GM12878 (cell line): ENCODE measurements at regions not wholly inside any gene's neighbourhood (a gene's known extent, or its start where the extent isn't known, plus 50 kb on each side); places are given as distances from the start of the nearest gene placed in this dataset.

Experiments
- ATAC-seq: fragments of 200-7000 bp; cut with Tn5 transposase; 3 replicates; pipeline ENCODE4 v1.9.1; 2020; ENCODE audit warnings: mild to moderate bottlenecking, moderate library complexity
- BruUV-seq: library from RNA; stranded (reverse); fragments of 400-500 nt; replicated peaks from 2 replicates; lab custom pipeline; 2021; lab: Mats Ljungman, UMichigan
- CTCF ChIA-PET: fragments of 300-600 bp; sonication (Branson Sonifier 250); formaldehyde crosslinking; extraction: SDS; loops from one replicate; lab custom pipeline; 2021; ENCODE audit warnings: inconsistent platforms; lab: Yijun Ruan, JAX
- POLR2A ChIA-PET: fragments of 350-600 bp; formaldehyde crosslinking; extraction: SDS; loops from one replicate; lab custom pipeline; 2021; ENCODE audit warnings: inconsistent platforms; lab: Charles Lee
- RAD21 ChIA-PET: fragments of 300-600 bp; sonication (Branson Sonifier 250); formaldehyde crosslinking; loops from one replicate; lab custom pipeline; 2023; ENCODE audit warnings: antibody characterized with exemption; ENCODE audit not compliant: unreplicated experiment; lab: Charles Lee
- SMC1A ChIA-PET: fragments of 300-600 bp; sonication (Branson Sonifier 250); formaldehyde crosslinking; loops from one replicate; lab custom pipeline; 2023; ENCODE audit not compliant: unreplicated experiment, uncharacterized antibody; lab: Charles Lee
- DNase-seq: peaks from one replicate; pipeline ENCODE4 v3.0.0-alpha.2; 2011; ENCODE audit warnings: low read depth, low spot score
- FAIRE-seq: peaks from 3 replicates; lab custom pipeline; 2011; peaks lifted over from hg19 to GRCh38; lab: Jason Lieb, UNC
- H2AFZ ChIP-seq: 2 replicates; pipeline ENCODE4 v1.6.0; 2011; ENCODE audit warnings: low read depth, low read length, control low read depth; ENCODE audit not compliant: control insufficient read depth
- H3K27ac ChIP-seq: 2 replicates; pipeline ENCODE4 v1.5.1; 2011; ENCODE audit warnings: control low read depth; ENCODE audit not compliant: control insufficient read depth, insufficient read depth
- H3K27me3 ChIP-seq, 2 experiments: replicated peaks in 1 of 2; 2 replicates each; pipeline versions ENCODE4 v1.6.0 to v1.6.1; 2011; ENCODE audit warnings: low read length in 1 of 2; ENCODE audit not compliant: control insufficient read depth in 2 of 2, insufficient read depth in 2 of 2
- H3K36me3 ChIP-seq, 2 experiments: 2 replicates each; pipeline ENCODE4 v1.5.1; 2011; ENCODE audit warnings: low read length in 1 of 2; ENCODE audit not compliant: control insufficient read depth in 2 of 2, insufficient read depth in 2 of 2
- H3K4me1 ChIP-seq: 2 replicates; pipeline ENCODE4 v1.6.1; 2011; ENCODE audit warnings: mild to moderate bottlenecking, low read length, moderate library complexity, mixed read lengths; ENCODE audit not compliant: control insufficient read depth, insufficient read depth
- H3K4me2 ChIP-seq: 2 replicates; pipeline ENCODE4 v1.6.0; 2011; ENCODE audit warnings: control low read depth; ENCODE audit not compliant: control insufficient read depth, insufficient read depth
- H3K4me3 ChIP-seq: fragments of 200-600 bp; sonication (generic); 2 replicates; pipeline ENCODE4 v1.5.1; 2016
- H3K79me2 ChIP-seq: 2 replicates; pipeline ENCODE4 v1.6.0; 2011; ENCODE audit warnings: low read length; ENCODE audit not compliant: control insufficient read depth, insufficient read depth
- H3K9ac ChIP-seq: 2 replicates; pipeline ENCODE4 v1.8.0; 2011; ENCODE audit warnings: low read length, control low read depth, mixed read lengths; ENCODE audit not compliant: control insufficient read depth, insufficient read depth
- H3K9me3 ChIP-seq: replicated peaks from 3 replicates; pipeline ENCODE4 v1.5.1; 2011; ENCODE audit warnings: mild to moderate bottlenecking, low read length; ENCODE audit not compliant: control insufficient read depth, insufficient read depth
- H4K20me1 ChIP-seq: 2 replicates; pipeline ENCODE4 v1.6.0; 2011; ENCODE audit not compliant: control insufficient read depth, insufficient read depth
- JUND ChIP-seq: IDR thresholded peaks from 2 replicates; pipeline ENCODE4 v1.6.1; 2012; ENCODE audit warnings: low read depth, mild to moderate bottlenecking, low read length, improper control_type of control experiment, moderate library complexity
- MLLT1 ChIP-seq: fragments of 450-650 bp; IDR thresholded peaks from 2 replicates; pipeline ENCODE4 v1.6.1; 2016; ENCODE audit warnings: mild to moderate bottlenecking
- MYC ChIP-seq: IDR thresholded peaks from 2 replicates; pipeline ENCODE4 v1.6.1; 2011; ENCODE audit warnings: mild to moderate bottlenecking, low read length, moderate library complexity, inconsistent platforms; ENCODE audit not compliant: insufficient read depth, insufficient replicate concordance, insufficient read length, severe bottlenecking
- NFXL1 ChIP-seq: fragments of 450-650 bp; IDR thresholded peaks from 2 replicates; pipeline ENCODE4 v1.6.1; 2017; ENCODE audit warnings: antibody characterized with exemption, mild to moderate bottlenecking, borderline replicate concordance
- NFYB ChIP-seq: IDR thresholded peaks from 2 replicates; pipeline ENCODE4 v1.6.1; 2011; ENCODE audit warnings: low read depth, mild to moderate bottlenecking, low read length, improper control_type of control experiment, moderate library complexity; ENCODE audit not compliant: insufficient read depth
- TCF7 ChIP-seq: IDR thresholded peaks from 2 replicates; pipeline ENCODE4 v1.6.1; 2014; ENCODE audit warnings: antibody characterized with exemption, borderline replicate concordance
- ZBTB40 ChIP-seq: fragments of 450-650 bp; IDR thresholded peaks from 2 replicates; pipeline ENCODE4 v1.6.1; 2016; ENCODE audit warnings: mild to moderate bottlenecking, moderate library complexity, borderline replicate concordance
- WGBS: methylation state at CpG from one replicate; pipeline ENCODE4 v1.1.6; 2016; ENCODE audit warnings: low lambda C conversion rate; ENCODE audit not compliant: insufficient replicate concordance, insufficient coverage; ENCODE audit errors: missing lambda C conversion rate; 5-methylcytosine and 5-hydroxymethylcytosine counted together
- in situ Hi-C: fragments of 300-500 bp; cut with MboI; formaldehyde crosslinking; loops from 9 replicates; pipeline ENCODE4 v1.14.3; 2018; ENCODE audit warnings: mixed read lengths
- intact Hi-C: fragments of 100-400 bp; cut with micrococcal nuclease; formaldehyde crosslinking; loops from one replicate; pipeline ENCODE4 v1.14.2; 2022; ENCODE audit not compliant: unreplicated experiment
- TF ChIP-seq, protein P1 (sequence below): fragments of 450-650 bp; IDR thresholded peaks from 2 replicates; pipeline ENCODE4 v1.6.1; 2017; ENCODE audit warnings: borderline replicate concordance
- TF ChIP-seq, protein P2 (sequence below): fragments of 150-350 bp; IDR thresholded peaks from 2 replicates; pipeline ENCODE4 v1.6.1; 2014; ENCODE audit warnings: mild to moderate bottlenecking, low read depth, low read length

DNA sequence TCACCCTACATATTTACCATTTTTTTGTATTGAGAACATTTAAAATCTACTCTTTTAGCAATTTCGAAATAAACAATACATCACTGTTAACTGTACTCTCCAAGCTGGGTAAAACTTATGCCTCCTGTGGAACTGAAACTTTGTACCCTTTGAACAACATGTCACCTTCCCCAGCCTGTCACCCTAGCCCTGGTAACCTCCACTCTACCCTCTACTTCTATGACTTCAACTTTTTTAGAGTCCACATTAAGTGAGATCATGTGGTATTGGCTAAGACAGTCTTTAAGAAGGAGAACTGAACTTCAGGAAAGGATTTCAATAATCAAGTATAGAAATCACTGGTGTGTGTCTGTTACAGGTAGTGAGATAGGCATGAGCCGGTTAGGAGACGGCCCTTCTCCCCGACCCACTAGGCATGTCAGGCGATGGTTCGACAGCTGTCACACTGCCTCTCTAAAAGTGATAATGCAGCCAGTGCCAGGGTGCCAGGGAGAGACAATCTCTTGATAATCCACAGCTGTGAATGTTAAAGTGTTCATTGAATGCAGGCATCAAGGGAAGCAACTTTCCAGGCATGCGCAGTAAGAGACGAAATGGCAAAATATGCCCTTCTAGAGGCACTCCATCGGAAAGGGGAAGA is 74.6 kb upstream of the RNF152 start:
- no peaks in the 10 kb centered on the region for H4K20me1 ChIP-seq
- H3K27me3 ChIP-seq, result no peaks in the 10 kb centered on the region
- in situ Hi-C loops (no loop called here), intact Hi-C loops (no loop called here)
- SMC1A ChIA-PET, result interaction anchor here (0.6 kb wide), 1 partner anchor 79 kb away, joined by 3 read pairs; no protein-coding TSS in a partner anchor
- no peaks in the 10 kb centered on the region for H3K36me3 ChIP-seq
- POLR2A ChIA-PET, result no interaction called here
- no peak for TF ChIP-seq NFXL1
- TF ChIP-seq TCF7, result no peak
- TF ChIP-seq ZBTB40, result no peak
- no peak for TF ChIP-seq MYC
- no peak for TF ChIP-seq MLLT1
- TF ChIP-seq, protein P1, sequence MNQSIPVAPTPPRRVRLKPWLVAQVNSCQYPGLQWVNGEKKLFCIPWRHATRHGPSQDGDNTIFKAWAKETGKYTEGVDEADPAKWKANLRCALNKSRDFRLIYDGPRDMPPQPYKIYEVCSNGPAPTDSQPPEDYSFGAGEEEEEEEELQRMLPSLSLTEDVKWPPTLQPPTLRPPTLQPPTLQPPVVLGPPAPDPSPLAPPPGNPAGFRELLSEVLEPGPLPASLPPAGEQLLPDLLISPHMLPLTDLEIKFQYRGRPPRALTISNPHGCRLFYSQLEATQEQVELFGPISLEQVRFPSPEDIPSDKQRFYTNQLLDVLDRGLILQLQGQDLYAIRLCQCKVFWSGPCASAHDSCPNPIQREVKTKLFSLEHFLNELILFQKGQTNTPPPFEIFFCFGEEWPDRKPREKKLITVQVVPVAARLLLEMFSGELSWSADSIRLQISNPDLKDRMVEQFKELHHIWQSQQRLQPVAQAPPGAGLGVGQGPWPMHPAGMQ, result no peak
- no peak for TF ChIP-seq NFYB
- TF ChIP-seq, protein P2, sequence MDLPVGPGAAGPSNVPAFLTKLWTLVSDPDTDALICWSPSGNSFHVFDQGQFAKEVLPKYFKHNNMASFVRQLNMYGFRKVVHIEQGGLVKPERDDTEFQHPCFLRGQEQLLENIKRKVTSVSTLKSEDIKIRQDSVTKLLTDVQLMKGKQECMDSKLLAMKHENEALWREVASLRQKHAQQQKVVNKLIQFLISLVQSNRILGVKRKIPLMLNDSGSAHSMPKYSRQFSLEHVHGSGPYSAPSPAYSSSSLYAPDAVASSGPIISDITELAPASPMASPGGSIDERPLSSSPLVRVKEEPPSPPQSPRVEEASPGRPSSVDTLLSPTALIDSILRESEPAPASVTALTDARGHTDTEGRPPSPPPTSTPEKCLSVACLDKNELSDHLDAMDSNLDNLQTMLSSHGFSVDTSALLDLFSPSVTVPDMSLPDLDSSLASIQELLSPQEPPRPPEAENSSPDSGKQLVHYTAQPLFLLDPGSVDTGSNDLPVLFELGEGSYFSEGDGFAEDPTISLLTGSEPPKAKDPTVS, result no peak
- TF ChIP-seq JUND, result no peak
- H3K79me2 ChIP-seq, result no peaks in the 10 kb centered on the region
- H3K27ac ChIP-seq, result no peak overlapping the region
- DNase-seq (no peak), FAIRE-seq (no peak), ATAC-seq (no peak)
- H3K9ac ChIP-seq, result no peak overlapping the region
- H3K4me2 ChIP-seq, result no peak overlapping the region
- H3K4me3 ChIP-seq, result no peak overlapping the region
- RAD21 ChIA-PET, result no interaction called here
- BruUV-seq, result no TSS peak
- 80% methylated on average over 9 of the region's 9 CpGs for WGBS
- H2AFZ ChIP-seq, result no peak overlapping the region
- CTCF ChIA-PET, result interaction anchor here (1.3 kb wide), 1 partner anchor 15 kb away, joined by 3 read pairs; no protein-coding TSS in a partner anchor
- H3K4me1 ChIP-seq, result no peaks in the 10 kb centered on the region
- no peaks in the 10 kb centered on the region for H3K9me3 ChIP-seq
